ENCODE measurements at regions not wholly inside any gene's neighbourhood (a gene's known extent, or its start where the extent isn't known, plus 50 kb on each side); places are given as distances from the start of the nearest gene placed in this dataset.

DNA sequence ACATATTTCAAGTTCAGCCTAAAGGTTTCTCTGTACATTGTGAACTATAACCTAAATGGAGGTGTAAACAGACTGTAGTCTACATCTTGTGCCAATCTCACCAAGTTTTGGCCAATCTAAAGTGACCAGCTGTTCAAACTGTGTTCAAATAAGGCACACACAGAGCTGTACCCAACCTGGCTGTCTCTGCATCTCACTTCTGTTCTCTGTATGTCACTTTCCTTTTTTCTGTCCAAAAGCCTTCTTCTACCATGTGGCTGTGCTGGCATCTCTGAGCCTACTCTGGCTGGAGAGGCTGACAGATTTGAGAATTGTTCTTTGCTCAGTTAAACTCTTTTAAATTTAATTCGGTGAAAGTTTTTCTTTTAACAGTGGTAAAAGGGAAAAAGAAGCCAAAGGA is 817.9 kb downstream of the SOCS6 start:
- TF ChIP-seq, protein P1, sequence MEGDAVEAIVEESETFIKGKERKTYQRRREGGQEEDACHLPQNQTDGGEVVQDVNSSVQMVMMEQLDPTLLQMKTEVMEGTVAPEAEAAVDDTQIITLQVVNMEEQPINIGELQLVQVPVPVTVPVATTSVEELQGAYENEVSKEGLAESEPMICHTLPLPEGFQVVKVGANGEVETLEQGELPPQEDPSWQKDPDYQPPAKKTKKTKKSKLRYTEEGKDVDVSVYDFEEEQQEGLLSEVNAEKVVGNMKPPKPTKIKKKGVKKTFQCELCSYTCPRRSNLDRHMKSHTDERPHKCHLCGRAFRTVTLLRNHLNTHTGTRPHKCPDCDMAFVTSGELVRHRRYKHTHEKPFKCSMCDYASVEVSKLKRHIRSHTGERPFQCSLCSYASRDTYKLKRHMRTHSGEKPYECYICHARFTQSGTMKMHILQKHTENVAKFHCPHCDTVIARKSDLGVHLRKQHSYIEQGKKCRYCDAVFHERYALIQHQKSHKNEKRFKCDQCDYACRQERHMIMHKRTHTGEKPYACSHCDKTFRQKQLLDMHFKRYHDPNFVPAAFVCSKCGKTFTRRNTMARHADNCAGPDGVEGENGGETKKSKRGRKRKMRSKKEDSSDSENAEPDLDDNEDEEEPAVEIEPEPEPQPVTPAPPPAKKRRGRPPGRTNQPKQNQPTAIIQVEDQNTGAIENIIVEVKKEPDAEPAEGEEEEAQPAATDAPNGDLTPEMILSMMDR (IDR thresholded peaks at IDR 0.05) = no peak
- TF ChIP-seq POLR2A (IDR thresholded peaks at IDR 0.05) (no peak), POLR2AphosphoS5 (IDR thresholded peaks at IDR 0.05) (no peak), EP300 (IDR thresholded peaks at IDR 0.05) (no peak)
